ENCODE measurements at regions not wholly inside any gene's neighbourhood (a gene's known extent, or its start where the extent isn't known, plus 50 kb on each side); places are given as distances from the start of the nearest gene placed in this dataset.

DNA sequence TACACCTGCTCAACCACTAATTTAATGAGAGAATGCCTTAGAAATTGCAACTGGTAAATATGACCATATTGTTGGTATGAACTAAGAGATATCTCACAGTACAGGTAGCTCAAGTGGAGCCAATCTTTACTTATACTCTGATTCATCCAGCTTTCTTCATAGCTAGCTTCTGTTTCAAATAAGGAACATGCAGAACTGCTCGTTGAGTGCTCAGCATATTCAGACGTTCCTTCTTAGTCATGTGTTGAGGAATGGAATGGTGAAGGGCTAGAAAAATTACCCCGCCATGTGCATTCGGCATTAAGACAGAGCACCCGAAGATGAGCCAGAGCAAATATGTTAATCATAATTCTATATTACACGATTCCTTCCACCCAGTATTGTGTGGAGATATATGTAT lies 144.0 kb upstream of the VRK2 start:
- TF ChIP-seq GATA1 (IDR thresholded peaks at IDR 0.05; ENCODE audit: low read depth, low read length): no peak
- no peak for TF ChIP-seq POLR2A (IDR thresholded peaks at IDR 0.05; ENCODE audit: low read length)
- no peak for DNase-seq

DNA sequence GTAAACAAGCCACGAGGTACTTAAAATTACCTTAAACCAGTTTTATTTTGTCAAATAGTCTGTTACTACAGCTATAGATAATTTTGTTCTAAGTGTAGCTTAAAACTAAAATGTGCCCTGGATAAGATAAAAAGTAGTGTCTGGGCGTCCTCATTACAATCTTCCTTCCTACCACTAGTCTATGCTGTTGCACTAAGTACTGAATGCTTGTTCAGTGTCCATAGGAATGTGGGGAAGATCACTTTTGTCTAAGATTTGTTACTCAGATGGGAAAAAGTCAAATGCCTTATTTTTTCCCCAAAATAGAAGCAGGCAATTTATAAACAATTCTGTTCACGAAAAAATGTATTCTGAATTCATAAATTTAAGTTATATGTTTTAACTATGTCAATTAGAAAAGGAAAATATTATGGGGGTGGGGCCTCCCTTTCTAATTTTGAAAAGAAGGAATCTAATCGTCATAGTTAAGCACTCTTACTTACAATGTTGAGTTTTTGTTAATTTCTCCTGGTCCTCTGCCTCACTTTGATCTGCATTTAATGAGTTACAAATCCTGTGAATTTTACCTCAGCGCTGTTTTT lies 140.4 kb upstream of the VRK2 start:
- peak; percentile 55 to 56 for DNase-seq
- TF ChIP-seq POLR2A (IDR thresholded peaks at IDR 0.05; ENCODE audit: low read length) (no peak), GATA1 (IDR thresholded peaks at IDR 0.05; ENCODE audit: low read depth, low read length) (no peak)

- DNase-seq: no peak
- TF ChIP-seq POLR2A (IDR thresholded peaks at IDR 0.05; ENCODE audit: low read length) (no peak), GATA1 (IDR thresholded peaks at IDR 0.05; ENCODE audit: low read depth, low read length) (no peak)
Observed at GRCh38 chr2:57907411-57907810, 139.2 kb upstream of the VRK2 start.

DNA sequence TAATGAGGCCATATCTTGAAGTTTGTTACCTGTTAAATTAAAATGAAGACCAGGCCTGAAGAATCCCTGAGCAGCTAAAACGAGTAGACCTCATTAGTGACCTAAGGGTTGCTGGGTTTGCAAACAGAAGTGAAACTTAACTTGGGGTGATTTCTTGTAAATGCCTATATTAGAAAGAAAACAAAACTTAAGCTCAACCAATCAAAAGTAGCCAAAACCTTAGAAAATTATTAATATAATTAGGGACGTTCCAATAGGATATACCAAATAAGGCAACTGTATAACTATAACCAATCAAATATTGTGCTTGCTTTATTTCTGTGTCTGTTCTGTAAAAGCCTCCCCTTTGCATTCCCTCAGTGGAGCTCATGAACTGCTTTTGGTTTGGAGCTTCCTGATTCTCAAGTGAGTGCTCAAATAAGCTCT lies 137.9 kb upstream of the VRK2 start:
- no peak for DNase-seq
- TF ChIP-seq GATA1 (IDR thresholded peaks at IDR 0.05; ENCODE audit: low read depth, low read length): no peak
- no peak for TF ChIP-seq POLR2A (IDR thresholded peaks at IDR 0.05; ENCODE audit: low read length)

DNA sequence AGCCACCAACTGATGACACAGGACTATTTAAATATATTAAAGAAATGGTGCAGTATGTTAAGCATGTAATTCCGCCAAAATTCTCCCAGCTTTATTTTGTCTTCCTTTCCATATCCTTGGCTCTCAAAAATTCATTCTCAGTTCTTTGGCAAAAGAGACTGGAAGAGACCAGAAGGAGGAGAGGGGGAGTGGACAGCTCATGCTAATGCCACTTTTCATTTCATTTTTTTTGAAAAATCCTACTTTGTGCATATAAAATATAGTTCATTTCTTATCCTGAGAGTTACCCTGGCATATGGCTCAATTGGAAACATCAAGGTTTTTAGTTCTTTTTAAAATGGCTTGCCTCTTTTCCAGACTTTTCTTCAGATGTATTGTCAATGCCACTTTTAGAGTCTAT lies 128.5 kb upstream of the VRK2 start:
- no peak for TF ChIP-seq GATA1 (IDR thresholded peaks at IDR 0.05; ENCODE audit: low read depth, low read length)
- TF ChIP-seq POLR2A (IDR thresholded peaks at IDR 0.05; ENCODE audit: low read length): no peak

GRCh38 chr2:57920342-57920939 lies 126.2 kb upstream of the VRK2 start:
- DNase-seq: no peak
- TF ChIP-seq POLR2A (IDR thresholded peaks at IDR 0.05; ENCODE audit: low read length): no peak
- no peak for TF ChIP-seq GATA1 (IDR thresholded peaks at IDR 0.05; ENCODE audit: low read depth, low read length)

More for the DNA sequence above, 128.5 kb upstream of the VRK2 start:
- no peak for DNase-seq

DNA sequence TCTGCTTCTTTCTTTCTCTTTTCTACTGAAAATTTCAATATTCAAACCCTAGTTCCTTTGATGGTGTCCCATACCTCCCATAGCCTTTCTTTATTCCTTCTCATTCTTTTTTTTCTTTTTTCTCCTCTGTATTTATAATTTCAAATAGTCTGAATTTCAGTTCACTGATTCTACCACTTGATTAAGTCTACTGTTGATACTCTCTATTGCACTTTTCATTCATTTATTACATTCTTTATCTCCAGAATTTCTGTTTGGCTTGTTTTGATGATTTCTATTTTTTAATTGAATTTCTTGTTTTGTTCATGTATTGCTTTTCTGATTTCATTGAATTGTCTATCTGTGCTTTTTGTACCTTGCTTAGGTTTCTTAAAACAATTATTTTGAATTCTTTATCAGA lies 111.9 kb upstream of the VRK2 start:
- no peak for TF ChIP-seq POLR2A (IDR thresholded peaks at IDR 0.05; ENCODE audit: low read length)
- no peak for DNase-seq

DNA sequence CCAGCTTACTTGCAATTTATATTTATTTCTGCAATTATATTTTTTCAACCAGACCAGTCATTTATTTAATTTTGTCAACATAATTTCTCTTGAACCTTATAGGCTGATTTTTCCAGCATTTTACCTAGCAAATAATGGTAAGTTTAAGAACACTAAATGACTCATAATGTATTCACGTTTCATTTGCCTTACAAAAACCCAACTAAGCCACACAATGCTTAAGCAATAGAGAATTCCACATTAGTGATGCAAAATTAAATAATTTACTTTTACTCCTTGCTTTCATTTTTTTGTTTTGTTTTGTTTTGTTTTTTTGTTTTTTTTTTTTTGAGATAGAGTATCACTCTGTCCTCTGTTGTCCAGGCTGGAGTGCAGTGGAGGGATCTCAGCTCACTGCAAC lies 110.4 kb upstream of the VRK2 start:
- DNase-seq: no peak
- TF ChIP-seq GATA1 (IDR thresholded peaks at IDR 0.05; ENCODE audit: low read depth, low read length): no peak
- TF ChIP-seq POLR2A (IDR thresholded peaks at IDR 0.05; ENCODE audit: low read length): no peak

- no peak for TF ChIP-seq GATA1 (IDR thresholded peaks at IDR 0.05; ENCODE audit: low read depth, low read length)
- no peak for TF ChIP-seq POLR2A (IDR thresholded peaks at IDR 0.05; ENCODE audit: low read length)
- no peak for DNase-seq
Observed at GRCh38 chr2:57937456-57937855, 109.2 kb upstream of the VRK2 start.

- no peak for DNase-seq
- TF ChIP-seq POLR2A (IDR thresholded peaks at IDR 0.05; ENCODE audit: low read length) (no peak), GATA1 (IDR thresholded peaks at IDR 0.05; ENCODE audit: low read depth, low read length) (no peak)
Observed at GRCh38 chr2:57941816-57942215, 104.8 kb upstream of the VRK2 start.

DNA sequence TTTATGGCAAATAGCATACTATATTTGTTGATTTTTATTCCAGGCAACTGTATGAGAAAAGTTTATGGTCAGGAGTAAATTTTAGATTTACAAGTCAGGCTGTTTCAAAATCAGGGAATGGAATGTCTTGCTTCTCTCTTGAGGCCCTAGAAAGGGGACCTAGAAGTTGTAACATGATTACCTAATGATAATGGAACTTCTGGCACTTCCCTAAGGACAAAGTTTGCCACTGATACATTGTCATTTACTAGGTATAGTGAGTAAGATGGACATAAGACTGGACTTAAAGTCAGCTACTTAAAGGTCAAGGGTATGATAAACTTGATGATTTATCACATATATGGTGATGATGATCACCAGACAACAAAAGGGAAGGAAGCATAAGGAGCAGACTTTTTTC lies 103.3 kb upstream of the VRK2 start:
- TF ChIP-seq GATA1 (IDR thresholded peaks at IDR 0.05; ENCODE audit: low read depth, low read length) (no peak), POLR2A (IDR thresholded peaks at IDR 0.05; ENCODE audit: low read length) (no peak)
- DNase-seq: no peak

DNA sequence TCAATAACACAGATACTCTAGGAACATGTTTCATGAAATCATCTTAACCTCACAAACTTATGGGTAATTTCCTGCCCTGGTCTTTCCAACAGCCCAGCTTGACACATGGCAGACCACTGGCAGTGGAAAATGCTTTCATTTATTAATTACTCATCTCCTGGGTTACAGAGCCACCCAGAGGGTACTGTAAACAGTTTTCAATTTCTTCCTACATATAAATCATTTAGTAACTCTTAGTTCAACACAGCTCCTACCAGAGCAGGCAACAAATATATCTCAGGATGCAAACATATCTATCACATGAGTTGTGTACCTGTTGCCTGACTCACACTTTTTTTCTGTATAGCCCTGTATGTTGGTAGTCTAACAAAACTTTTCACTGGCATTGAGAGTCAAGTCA lies 99.2 kb upstream of the VRK2 start:
- no peak for DNase-seq
- no peak for TF ChIP-seq GATA1 (IDR thresholded peaks at IDR 0.05; ENCODE audit: low read depth, low read length)
- TF ChIP-seq POLR2A (IDR thresholded peaks at IDR 0.05; ENCODE audit: low read length): no peak

DNA sequence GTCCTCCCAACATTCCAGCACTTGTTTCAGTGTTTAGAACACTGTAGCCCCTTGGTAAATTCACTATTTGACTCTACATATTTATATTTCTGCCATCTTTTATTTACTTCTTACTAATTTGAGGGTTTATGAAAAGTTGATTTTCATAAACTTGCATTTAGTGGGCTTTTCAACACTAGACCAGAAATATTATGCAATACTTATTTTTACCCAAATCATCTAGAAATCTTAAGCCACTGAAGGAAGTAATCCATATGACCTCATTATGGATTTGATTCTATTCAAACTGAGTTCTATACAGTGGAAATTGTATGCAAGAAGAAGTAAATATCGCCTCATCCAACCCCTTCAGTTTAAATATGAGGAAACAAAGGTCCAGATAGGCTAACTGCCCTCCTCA lies 92.6 kb upstream of the VRK2 start:
- TF ChIP-seq POLR2A (IDR thresholded peaks at IDR 0.05; ENCODE audit: low read length) (no peak), GATA1 (IDR thresholded peaks at IDR 0.05; ENCODE audit: low read depth, low read length) (no peak)
- no peak for DNase-seq

- no peak for DNase-seq
- TF ChIP-seq POLR2A (IDR thresholded peaks at IDR 0.05; ENCODE audit: low read length): no peak
- no peak for TF ChIP-seq GATA1 (IDR thresholded peaks at IDR 0.05; ENCODE audit: low read depth, low read length)
Observed at GRCh38 chr2:57957238-57957637, 89.4 kb upstream of the VRK2 start.

- DNase-seq: no peak
- TF ChIP-seq GATA1 (IDR thresholded peaks at IDR 0.05; ENCODE audit: low read depth, low read length) (no peak), POLR2A (IDR thresholded peaks at IDR 0.05; ENCODE audit: low read length) (no peak)
Observed at GRCh38 chr2:57959390-57959789, 87.2 kb upstream of the VRK2 start.

All from erythroblast (primary cell).